GM23338 (cell line): ENCODE measurements at regions not wholly inside any gene's neighbourhood (a gene's known extent, or its start where the extent isn't known, plus 50 kb on each side); places are given as distances from the start of the nearest gene placed in this dataset.

Source experiments
- EZH2phosphoT487 ChIP-seq: fragments of 200-600 bp; sonication (generic); IDR thresholded peaks from one replicate; pipeline ENCODE4 v1.8.1; 2018; ENCODE audit warnings: antibody characterized with exemption; ENCODE audit not compliant: unreplicated experiment
- TF ChIP-seq, protein P1 (sequence below), 2 experiments: fragments of 200-600 bp in 1 of 2; sonication (generic) in 1 of 2; conservative IDR thresholded peaks; 2 replicates each; pipeline versions ENCODE4 v1.5.1 to v1.6.1; 2016 to 2017; ENCODE audit warnings: antibody characterized with exemption in 2 of 2, low read depth in 2 of 2, mild to moderate bottlenecking in 2 of 2, moderate library complexity in 1 of 2
- TF ChIP-seq, protein P2 (sequence below): IDR thresholded peaks from one replicate; pipeline ENCODE4 v1.6.1; 2018; ENCODE audit warnings: antibody characterized with exemption; ENCODE audit not compliant: unreplicated experiment

DNA sequence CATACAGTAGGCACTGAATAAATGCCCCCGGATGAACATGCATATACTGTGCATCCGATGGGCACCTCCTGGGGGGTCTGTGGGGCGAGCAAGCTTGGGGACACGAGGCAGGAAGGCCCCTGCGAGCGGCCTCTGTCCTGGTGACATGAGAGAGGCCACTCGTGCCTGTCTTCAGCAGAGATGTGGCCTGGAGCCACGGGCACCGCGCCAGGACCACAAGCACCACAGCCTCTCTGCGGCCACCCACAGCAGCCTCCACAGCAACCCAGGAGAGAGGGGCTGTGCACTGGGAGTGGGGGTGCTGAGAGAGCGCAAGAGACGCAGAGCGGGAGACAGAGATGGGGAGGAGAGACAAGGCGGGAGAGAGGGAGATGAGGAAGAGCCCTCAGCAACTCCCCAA is 118.5 kb downstream of the RFLNA start:
- TF ChIP-seq, protein P1, sequence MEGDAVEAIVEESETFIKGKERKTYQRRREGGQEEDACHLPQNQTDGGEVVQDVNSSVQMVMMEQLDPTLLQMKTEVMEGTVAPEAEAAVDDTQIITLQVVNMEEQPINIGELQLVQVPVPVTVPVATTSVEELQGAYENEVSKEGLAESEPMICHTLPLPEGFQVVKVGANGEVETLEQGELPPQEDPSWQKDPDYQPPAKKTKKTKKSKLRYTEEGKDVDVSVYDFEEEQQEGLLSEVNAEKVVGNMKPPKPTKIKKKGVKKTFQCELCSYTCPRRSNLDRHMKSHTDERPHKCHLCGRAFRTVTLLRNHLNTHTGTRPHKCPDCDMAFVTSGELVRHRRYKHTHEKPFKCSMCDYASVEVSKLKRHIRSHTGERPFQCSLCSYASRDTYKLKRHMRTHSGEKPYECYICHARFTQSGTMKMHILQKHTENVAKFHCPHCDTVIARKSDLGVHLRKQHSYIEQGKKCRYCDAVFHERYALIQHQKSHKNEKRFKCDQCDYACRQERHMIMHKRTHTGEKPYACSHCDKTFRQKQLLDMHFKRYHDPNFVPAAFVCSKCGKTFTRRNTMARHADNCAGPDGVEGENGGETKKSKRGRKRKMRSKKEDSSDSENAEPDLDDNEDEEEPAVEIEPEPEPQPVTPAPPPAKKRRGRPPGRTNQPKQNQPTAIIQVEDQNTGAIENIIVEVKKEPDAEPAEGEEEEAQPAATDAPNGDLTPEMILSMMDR (conservative IDR thresholded peaks at IDR 0.05; ENCODE audit: low read depth in 2 of 2): no peak
- TF ChIP-seq, protein P2, sequence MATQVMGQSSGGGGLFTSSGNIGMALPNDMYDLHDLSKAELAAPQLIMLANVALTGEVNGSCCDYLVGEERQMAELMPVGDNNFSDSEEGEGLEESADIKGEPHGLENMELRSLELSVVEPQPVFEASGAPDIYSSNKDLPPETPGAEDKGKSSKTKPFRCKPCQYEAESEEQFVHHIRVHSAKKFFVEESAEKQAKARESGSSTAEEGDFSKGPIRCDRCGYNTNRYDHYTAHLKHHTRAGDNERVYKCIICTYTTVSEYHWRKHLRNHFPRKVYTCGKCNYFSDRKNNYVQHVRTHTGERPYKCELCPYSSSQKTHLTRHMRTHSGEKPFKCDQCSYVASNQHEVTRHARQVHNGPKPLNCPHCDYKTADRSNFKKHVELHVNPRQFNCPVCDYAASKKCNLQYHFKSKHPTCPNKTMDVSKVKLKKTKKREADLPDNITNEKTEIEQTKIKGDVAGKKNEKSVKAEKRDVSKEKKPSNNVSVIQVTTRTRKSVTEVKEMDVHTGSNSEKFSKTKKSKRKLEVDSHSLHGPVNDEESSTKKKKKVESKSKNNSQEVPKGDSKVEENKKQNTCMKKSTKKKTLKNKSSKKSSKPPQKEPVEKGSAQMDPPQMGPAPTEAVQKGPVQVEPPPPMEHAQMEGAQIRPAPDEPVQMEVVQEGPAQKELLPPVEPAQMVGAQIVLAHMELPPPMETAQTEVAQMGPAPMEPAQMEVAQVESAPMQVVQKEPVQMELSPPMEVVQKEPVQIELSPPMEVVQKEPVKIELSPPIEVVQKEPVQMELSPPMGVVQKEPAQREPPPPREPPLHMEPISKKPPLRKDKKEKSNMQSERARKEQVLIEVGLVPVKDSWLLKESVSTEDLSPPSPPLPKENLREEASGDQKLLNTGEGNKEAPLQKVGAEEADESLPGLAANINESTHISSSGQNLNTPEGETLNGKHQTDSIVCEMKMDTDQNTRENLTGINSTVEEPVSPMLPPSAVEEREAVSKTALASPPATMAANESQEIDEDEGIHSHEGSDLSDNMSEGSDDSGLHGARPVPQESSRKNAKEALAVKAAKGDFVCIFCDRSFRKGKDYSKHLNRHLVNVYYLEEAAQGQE: no peak
- no peak for TF ChIP-seq EZH2phosphoT487
